OCI-LY7 (cell line): ENCODE measurements at regions not wholly inside any gene's neighbourhood (a gene's known extent, or its start where the extent isn't known, plus 50 kb on each side); places are given as distances from the start of the nearest gene placed in this dataset.

ENCODE experiments used
- BruUV-seq: library from RNA; stranded (reverse); fragments of 400-500 nt; replicated peaks from 2 replicates; lab custom pipeline; 2021; lab: Mats Ljungman, UMichigan
- CTCF ChIA-PET: fragments of 300-600 bp; sonication (Branson Sonifier 250); formaldehyde crosslinking; loops from one replicate; lab custom pipeline; 2022; ENCODE audit warnings: antibody characterized with exemption; ENCODE audit not compliant: unreplicated experiment; lab: Charles Lee
- POLR2A ChIA-PET: fragments of 300-600 bp; sonication (Branson Sonifier 250); formaldehyde crosslinking; loops from one replicate; lab custom pipeline; 2022; ENCODE audit warnings: antibody characterized with exemption; lab: Charles Lee
- DNase-seq: peaks from one replicate; pipeline ENCODE4 v3.0.0-alpha.2; 2015; ENCODE audit warnings: low spot score
- H2AFZ ChIP-seq: fragments of 200-600 bp; sonication (generic), shearing (Covaris generic); 2 replicates; pipeline ENCODE4 v1.6.1; 2014; ENCODE audit warnings: mild to moderate bottlenecking, antibody characterized with exemption, low read length, moderate library complexity
- H3K27ac ChIP-seq: fragments of 200-600 bp; sonication (generic); 2 replicates; pipeline ENCODE4 v1.5.1; 2014; ENCODE audit warnings: mixed run types, low read depth, mild to moderate bottlenecking, moderate library complexity, low read length, inconsistent platforms; ENCODE audit not compliant: poor library complexity, severe bottlenecking
- H3K36me3 ChIP-seq: fragments of 200-600 bp; sonication (generic); 2 replicates; pipeline ENCODE4 v1.6.1; 2014; ENCODE audit warnings: mild to moderate bottlenecking, antibody characterized with exemption, low read length, moderate library complexity, mixed read lengths; ENCODE audit not compliant: insufficient read depth
- H3K4me1 ChIP-seq: fragments of 200-600 bp; sonication (generic); 2 replicates; pipeline ENCODE4 v1.5.1; 2014; ENCODE audit warnings: mild to moderate bottlenecking, low read length; ENCODE audit not compliant: insufficient read depth, poor library complexity, severe bottlenecking
- H3K4me2 ChIP-seq: fragments of 200-600 bp; sonication (generic); 2 replicates; pipeline ENCODE4 v1.6.1; 2014; ENCODE audit warnings: mild to moderate bottlenecking, low read length
- H3K4me3 ChIP-seq: fragments of 200-600 bp; sonication (generic); 2 replicates; pipeline ENCODE4 v1.5.1; 2014; ENCODE audit warnings: mild to moderate bottlenecking, low read depth, low read length; ENCODE audit not compliant: poor library complexity, severe bottlenecking
- H3K79me2 ChIP-seq: fragments of 200-600 bp; sonication (generic); 2 replicates; pipeline ENCODE4 v1.6.1; 2016; ENCODE audit warnings: low read depth, mild to moderate bottlenecking, low read length, moderate library complexity, mixed read lengths; ENCODE audit not compliant: insufficient read depth
- H3K9me2 ChIP-seq: fragments of 200-600 bp; sonication (generic); 2 replicates; pipeline ENCODE4 v1.6.1; 2016; ENCODE audit warnings: mild to moderate bottlenecking, low read length, mixed read lengths; ENCODE audit not compliant: insufficient read depth
- H3K9me3 ChIP-seq: fragments of 200-600 bp; sonication (generic); 2 replicates; pipeline ENCODE4 v1.6.1; 2014; ENCODE audit warnings: mild to moderate bottlenecking, mixed run types, low read length, mixed read lengths
- H4K20me1 ChIP-seq: fragments of 200-600 bp; sonication (generic); 2 replicates; pipeline ENCODE4 v1.6.1; 2014; ENCODE audit warnings: mild to moderate bottlenecking, antibody characterized with exemption, low read length, moderate library complexity, mixed read lengths; ENCODE audit not compliant: insufficient read depth
- EZH2phosphoT487 ChIP-seq: fragments of 200-600 bp; sonication (generic); IDR thresholded peaks from 2 replicates; pipeline ENCODE4 v1.6.1; 2018; ENCODE audit warnings: low read depth, borderline replicate concordance, mild to moderate bottlenecking, mixed run types, antibody characterized with exemption, low read length, moderate library complexity, mixed read lengths
- intact Hi-C: fragments of 100-400 bp; cut with micrococcal nuclease; formaldehyde crosslinking; loops from one replicate; pipeline ENCODE4 v1.10.0; 2022; ENCODE audit not compliant: unreplicated experiment
- TF ChIP-seq, protein P1 (sequence below): fragments of 200-600 bp; sonication (generic); conservative IDR thresholded peaks from 2 replicates; pipeline ENCODE4 v1.5.1; 2014; ENCODE audit warnings: mild to moderate bottlenecking, antibody characterized with exemption, low read length, moderate library complexity, mixed read lengths

- Histone ChIP-seq H3K9me2 (no peaks in the 10 kb centered on the region), H3K36me3 (no peaks in the 10 kb centered on the region), H3K9me3 (no peaks in the 10 kb centered on the region), H4K20me1 (no peaks in the 10 kb centered on the region), H3K27ac (no peak overlapping the region), H3K79me2 (no peaks in the 10 kb centered on the region), H3K4me1 (no peaks in the 10 kb centered on the region), H3K4me2 (no peak overlapping the region), H2AFZ (no peak overlapping the region), H3K4me3 (no peak overlapping the region)
- POLR2A ChIA-PET = interaction anchor here (0.5 kb wide), 1 partner anchor 275 kb away, joined by 4 read pairs; no protein-coding TSS in a partner anchor
- CTCF ChIA-PET = no interaction called here
- TF ChIP-seq EZH2phosphoT487 = no peak
- TF ChIP-seq, protein P1, sequence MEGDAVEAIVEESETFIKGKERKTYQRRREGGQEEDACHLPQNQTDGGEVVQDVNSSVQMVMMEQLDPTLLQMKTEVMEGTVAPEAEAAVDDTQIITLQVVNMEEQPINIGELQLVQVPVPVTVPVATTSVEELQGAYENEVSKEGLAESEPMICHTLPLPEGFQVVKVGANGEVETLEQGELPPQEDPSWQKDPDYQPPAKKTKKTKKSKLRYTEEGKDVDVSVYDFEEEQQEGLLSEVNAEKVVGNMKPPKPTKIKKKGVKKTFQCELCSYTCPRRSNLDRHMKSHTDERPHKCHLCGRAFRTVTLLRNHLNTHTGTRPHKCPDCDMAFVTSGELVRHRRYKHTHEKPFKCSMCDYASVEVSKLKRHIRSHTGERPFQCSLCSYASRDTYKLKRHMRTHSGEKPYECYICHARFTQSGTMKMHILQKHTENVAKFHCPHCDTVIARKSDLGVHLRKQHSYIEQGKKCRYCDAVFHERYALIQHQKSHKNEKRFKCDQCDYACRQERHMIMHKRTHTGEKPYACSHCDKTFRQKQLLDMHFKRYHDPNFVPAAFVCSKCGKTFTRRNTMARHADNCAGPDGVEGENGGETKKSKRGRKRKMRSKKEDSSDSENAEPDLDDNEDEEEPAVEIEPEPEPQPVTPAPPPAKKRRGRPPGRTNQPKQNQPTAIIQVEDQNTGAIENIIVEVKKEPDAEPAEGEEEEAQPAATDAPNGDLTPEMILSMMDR = no peak
- no TSS peak for BruUV-seq
- DNase-seq = no peak
- intact Hi-C loops = no loop called here
Measured at GRCh38 chr6:170044836-170045562, 245.9 kb downstream of the DLL1 start.

- Histone ChIP-seq H4K20me1 (no peaks in the 10 kb centered on the region), H2AFZ (no peak overlapping the region), H3K4me2 (no peak overlapping the region), H3K9me3 (no peaks in the 10 kb centered on the region), H3K4me3 (no peak overlapping the region), H3K79me2 (no peaks in the 10 kb centered on the region), H3K36me3 (no peaks in the 10 kb centered on the region), H3K27ac (no peak overlapping the region), H3K4me1 (no peaks in the 10 kb centered on the region), H3K9me2 (no peaks in the 10 kb centered on the region)
- TF ChIP-seq EZH2phosphoT487 = no peak
- TF ChIP-seq, protein P1 = no peak
- BruUV-seq = no TSS peak
- DNase-seq = no peak
- ChIA-PET POLR2A (interaction anchor here (0.5 kb wide), 1 partner anchor 274 kb away, joined by 4 read pairs; no protein-coding TSS in a partner anchor), CTCF (no interaction called here)
- intact Hi-C loops = no loop called here
Measured at GRCh38 chr6:170043881-170044790, 246.7 kb downstream of the DLL1 start.
